HEK293 (cell line): ENCODE measurements at regions not wholly inside any gene's neighbourhood (a gene's known extent, or its start where the extent isn't known, plus 50 kb on each side); places are given as distances from the start of the nearest gene placed in this dataset.

Source experiments
- CTCF ChIA-PET: fragments of 350-600 bp; formaldehyde crosslinking; extraction: SDS; loops from one replicate; lab custom pipeline; 2021; ENCODE audit warnings: antibody characterized with exemption; lab: Yijun Ruan, JAX
- POLR2A ChIA-PET: fragments of 300-600 bp; formaldehyde crosslinking; extraction: SDS; loops from one replicate; lab custom pipeline; 2020; ENCODE audit warnings: antibody characterized with exemption, inconsistent platforms; lab: Yijun Ruan, JAX
- H3K27ac ChIP-seq: fragments of 200-500 bp; sonication (Bioruptor generic); 2 replicates; pipeline ENCODE4 v1.5.1; 2014; ENCODE audit warnings: low read depth, low read length, control low read depth, inconsistent platforms; ENCODE audit errors: extremely low read depth
- H3K36me3 ChIP-seq, 2 experiments: fragments of 200-500 bp in 1 of 2; sonication (Bioruptor generic) in 1 of 2; 1 replicate in 1 of 2; 2 replicates in 1 of 2; pipeline ENCODE4 v1.5.1; 2014 to 2017; ENCODE audit warnings: inconsistent platforms in 2 of 2, low read length in 2 of 2; ENCODE audit not compliant: control insufficient read depth in 2 of 2, insufficient read depth in 1 of 2
- H3K4me1 ChIP-seq: fragments of 200-500 bp; sonication (Bioruptor generic); 2 replicates; pipeline ENCODE4 v1.5.1; 2014; ENCODE audit warnings: mild to moderate bottlenecking, low read length, inconsistent platforms; ENCODE audit not compliant: control insufficient read depth, insufficient read depth
- H3K4me3 ChIP-seq: 2 replicates; pipeline ENCODE4 v1.5.1; 2011; ENCODE audit warnings: low read depth, mild to moderate bottlenecking, control low read depth, low read length, moderate library complexity
- H3K9me3 ChIP-seq: fragments of 200-500 bp; sonication (Bioruptor generic); 2 replicates; pipeline ENCODE4 v1.5.1; 2014; ENCODE audit warnings: low read depth, low read length, inconsistent platforms; ENCODE audit not compliant: control insufficient read depth, insufficient read depth
- GLI2 ChIP-seq: fragments of 450-650 bp; formaldehyde crosslinking; IDR thresholded peaks from 2 replicates; pipeline ENCODE4; 2017; ENCODE audit warnings: missing biosample characterization, missing genetic modification characterization, low read depth, borderline replicate concordance
- MEIS1 ChIP-seq: sonication (generic); formaldehyde crosslinking; IDR thresholded peaks from 2 replicates; pipeline ENCODE4 v1.8.1; 2022; ENCODE audit warnings: missing genetic modification reagents, mild to moderate bottlenecking, borderline replicate concordance
- MZF1 ChIP-seq: fragments of 450-650 bp; formaldehyde crosslinking; IDR thresholded peaks from 2 replicates; pipeline ENCODE4 v1.5.1; 2017; ENCODE audit warnings: missing biosample characterization, missing genetic modification characterization, borderline replicate concordance
- SCRT2 ChIP-seq: fragments of 450-650 bp; formaldehyde crosslinking; IDR thresholded peaks from 2 replicates; pipeline ENCODE4 v1.5.1; 2016; ENCODE audit warnings: missing biosample characterization, missing genetic modification characterization
- TCF7L2 ChIP-seq: IDR thresholded peaks from 2 replicates; pipeline ENCODE4 v1.6.1; 2011; ENCODE audit warnings: low read depth, mild to moderate bottlenecking, inconsistent platforms, low read length, moderate library complexity, borderline replicate concordance
- ZFHX2 ChIP-seq: fragments of 450-650 bp; formaldehyde crosslinking; conservative IDR thresholded peaks from 2 replicates; pipeline ENCODE4 v1.5.1; 2016; ENCODE audit warnings: missing biosample characterization, missing genetic modification characterization
- ZNF114 ChIP-seq: fragments of 450-650 bp; formaldehyde crosslinking; IDR thresholded peaks from 2 replicates; pipeline ENCODE4 v1.5.0; 2017; ENCODE audit warnings: missing biosample characterization, missing genetic modification characterization
- ZNF140 ChIP-seq: fragments of 450-650 bp; formaldehyde crosslinking; IDR thresholded peaks from 2 replicates; pipeline ENCODE4 v1.5.1; 2016; ENCODE audit warnings: missing biosample characterization, missing genetic modification characterization
- ZNF169 ChIP-seq: fragments of 450-650 bp; formaldehyde crosslinking; IDR thresholded peaks from 2 replicates; pipeline ENCODE4 v1.5.1; 2016; ENCODE audit warnings: missing biosample characterization, missing genetic modification characterization
- ZNF175 ChIP-seq: fragments of 450-650 bp; formaldehyde crosslinking; IDR thresholded peaks from 2 replicates; pipeline ENCODE4 v1.5.1; 2016; ENCODE audit warnings: missing biosample characterization, missing genetic modification characterization
- ZNF184 ChIP-seq: fragments of 450-650 bp; IDR thresholded peaks from 2 replicates; pipeline ENCODE4 v1.5.1; 2018; ENCODE audit warnings: missing biosample characterization, mild to moderate bottlenecking, missing genetic modification characterization
- ZNF19 ChIP-seq: fragments of 450-650 bp; formaldehyde crosslinking; IDR thresholded peaks from 2 replicates; pipeline ENCODE4; 2016; ENCODE audit warnings: missing biosample characterization, missing genetic modification characterization, low read depth
- ZNF324 ChIP-seq: fragments of 450-650 bp; formaldehyde crosslinking; IDR thresholded peaks from 2 replicates; pipeline ENCODE4 v1.5.1; 2016; ENCODE audit warnings: missing biosample characterization, missing genetic modification characterization
- ZNF335 ChIP-seq: fragments of 450-650 bp; formaldehyde crosslinking; conservative IDR thresholded peaks from 2 replicates; pipeline ENCODE4 v1.5.1; 2016; ENCODE audit warnings: missing biosample characterization, missing genetic modification characterization
- ZNF48 ChIP-seq: fragments of 450-650 bp; formaldehyde crosslinking; IDR thresholded peaks from 2 replicates; pipeline ENCODE4 v1.5.1; 2016; ENCODE audit warnings: missing biosample characterization, missing genetic modification characterization
- ZNF530 ChIP-seq: fragments of 450-650 bp; formaldehyde crosslinking; IDR thresholded peaks from 2 replicates; pipeline ENCODE4 v1.5.1; 2016; ENCODE audit warnings: low read depth, missing biosample characterization, missing genetic modification characterization
- ZNF558 ChIP-seq: fragments of 450-650 bp; formaldehyde crosslinking; IDR thresholded peaks from 2 replicates; pipeline ENCODE4 v1.5.1; 2016; ENCODE audit warnings: missing biosample characterization, missing genetic modification characterization
- ZNF837 ChIP-seq: fragments of 450-650 bp; formaldehyde crosslinking; IDR thresholded peaks from 2 replicates; pipeline ENCODE4 v1.5.1; 2016; ENCODE audit warnings: missing biosample characterization, missing genetic modification characterization
- ZXDB ChIP-seq: fragments of 450-650 bp; formaldehyde crosslinking; IDR thresholded peaks from 2 replicates; pipeline ENCODE4 v1.5.1; 2016; ENCODE audit warnings: missing biosample characterization, missing genetic modification characterization
- TF ChIP-seq, protein P1 (sequence below): fragments of 450-650 bp; formaldehyde crosslinking; IDR thresholded peaks from 2 replicates; pipeline ENCODE4 v1.5.1; 2017; ENCODE audit warnings: missing biosample characterization, missing genetic modification characterization
- TF ChIP-seq, protein P2 (sequence below): fragments of 450-650 bp; formaldehyde crosslinking; conservative IDR thresholded peaks from 2 replicates; pipeline ENCODE4 v1.5.1; 2016; ENCODE audit warnings: low read depth, missing biosample characterization, missing genetic modification characterization
- TF ChIP-seq, protein P3 (sequence below): fragments of 450-650 bp; formaldehyde crosslinking; IDR thresholded peaks from 2 replicates; pipeline ENCODE4 v1.5.0; 2017; ENCODE audit warnings: missing biosample characterization, missing genetic modification characterization, borderline replicate concordance
- TF ChIP-seq, protein P4 (sequence below): fragments of 450-650 bp; IDR thresholded peaks from 2 replicates; pipeline ENCODE4 v1.5.1; 2018; ENCODE audit warnings: missing biosample characterization, missing genetic modification characterization

DNA sequence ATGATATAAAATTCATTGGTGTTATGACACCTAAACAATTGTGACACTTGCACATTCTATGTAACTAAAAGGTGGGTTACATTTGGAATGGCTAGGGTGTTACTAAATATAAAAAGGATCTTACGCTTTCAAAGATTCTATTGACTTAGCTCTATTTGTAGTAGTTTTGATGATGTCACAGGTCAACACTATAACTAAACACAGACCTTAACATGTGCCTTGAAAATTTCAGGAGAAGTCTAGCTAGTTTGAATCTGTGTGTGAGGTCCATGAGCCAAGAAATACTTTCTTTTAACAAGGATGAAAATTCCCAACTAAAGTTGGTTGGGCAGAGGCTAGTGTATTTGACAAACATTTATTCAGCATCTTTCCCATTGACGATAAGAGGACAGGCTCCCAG, 298.0 kb downstream of the GPAT3 start:
- Histone ChIP-seq H3K27ac (no peak overlapping the region), H3K4me3 (no peak overlapping the region), H3K4me1 (no peaks in the 10 kb centered on the region), H3K9me3 (no peaks in the 10 kb centered on the region), H3K36me3 (no peaks in the 10 kb centered on the region)
- TF ChIP-seq ZNF530 (tag by site-specific recombination) (no peak), ZXDB (tag by site-specific recombination) (no peak), ZNF837 (tag by site-specific recombination) (no peak)
- TF ChIP-seq, protein P1, sequence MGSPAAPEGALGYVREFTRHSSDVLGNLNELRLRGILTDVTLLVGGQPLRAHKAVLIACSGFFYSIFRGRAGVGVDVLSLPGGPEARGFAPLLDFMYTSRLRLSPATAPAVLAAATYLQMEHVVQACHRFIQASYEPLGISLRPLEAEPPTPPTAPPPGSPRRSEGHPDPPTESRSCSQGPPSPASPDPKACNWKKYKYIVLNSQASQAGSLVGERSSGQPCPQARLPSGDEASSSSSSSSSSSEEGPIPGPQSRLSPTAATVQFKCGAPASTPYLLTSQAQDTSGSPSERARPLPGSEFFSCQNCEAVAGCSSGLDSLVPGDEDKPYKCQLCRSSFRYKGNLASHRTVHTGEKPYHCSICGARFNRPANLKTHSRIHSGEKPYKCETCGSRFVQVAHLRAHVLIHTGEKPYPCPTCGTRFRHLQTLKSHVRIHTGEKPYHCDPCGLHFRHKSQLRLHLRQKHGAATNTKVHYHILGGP, result no peak
- ChIA-PET CTCF (interaction anchor here (0.6 kb wide), 1 partner anchor 1219 kb away, joined by 3 read pairs; no protein-coding TSS in a partner anchor), POLR2A (no interaction called here)

DNA sequence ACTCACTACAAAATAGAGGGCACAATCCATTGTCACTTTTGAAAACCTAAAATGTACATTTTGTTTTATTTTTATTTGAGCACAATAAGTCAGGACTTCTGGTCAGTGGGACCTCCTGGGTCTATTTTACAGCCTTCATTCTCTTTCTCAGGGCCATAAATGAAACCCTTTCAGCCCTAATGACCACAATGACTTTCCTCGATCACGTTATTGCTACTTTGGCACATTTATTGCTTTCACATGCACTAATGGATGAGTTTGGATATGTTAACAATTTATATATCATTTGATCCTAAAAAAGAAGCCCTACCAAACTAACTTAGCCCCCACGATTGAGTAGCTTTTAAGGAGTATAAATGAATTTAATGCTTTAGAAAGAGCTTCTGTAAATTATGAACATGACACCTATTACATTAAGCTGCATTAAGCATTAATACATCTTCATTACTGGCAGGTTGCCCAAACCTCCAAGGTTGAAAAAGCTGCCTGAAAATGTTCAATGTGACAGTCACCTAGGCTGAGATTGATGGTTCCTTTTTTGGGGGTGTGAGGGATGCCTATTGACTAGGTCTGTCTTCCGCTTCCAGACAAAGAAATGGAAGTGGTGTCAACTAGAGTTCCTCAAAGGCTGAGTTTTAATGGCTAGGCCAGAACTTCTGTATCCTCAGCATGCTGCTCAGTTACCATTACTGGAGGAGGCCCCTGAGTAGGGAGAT, 296.4 kb downstream of the GPAT3 start:
- Histone ChIP-seq H3K9me3 (no peaks in the 10 kb centered on the region), H3K36me3 (no peaks in the 10 kb centered on the region), H3K27ac (no peak overlapping the region), H3K4me3 (no peak overlapping the region), H3K4me1 (no peaks in the 10 kb centered on the region)
- POLR2A ChIA-PET, result no interaction called here
- TF ChIP-seq ZNF19 (tag by site-specific recombination), result no peak
- TF ChIP-seq GLI2 (tag by site-specific recombination), result no peak
- TF ChIP-seq, protein P2, sequence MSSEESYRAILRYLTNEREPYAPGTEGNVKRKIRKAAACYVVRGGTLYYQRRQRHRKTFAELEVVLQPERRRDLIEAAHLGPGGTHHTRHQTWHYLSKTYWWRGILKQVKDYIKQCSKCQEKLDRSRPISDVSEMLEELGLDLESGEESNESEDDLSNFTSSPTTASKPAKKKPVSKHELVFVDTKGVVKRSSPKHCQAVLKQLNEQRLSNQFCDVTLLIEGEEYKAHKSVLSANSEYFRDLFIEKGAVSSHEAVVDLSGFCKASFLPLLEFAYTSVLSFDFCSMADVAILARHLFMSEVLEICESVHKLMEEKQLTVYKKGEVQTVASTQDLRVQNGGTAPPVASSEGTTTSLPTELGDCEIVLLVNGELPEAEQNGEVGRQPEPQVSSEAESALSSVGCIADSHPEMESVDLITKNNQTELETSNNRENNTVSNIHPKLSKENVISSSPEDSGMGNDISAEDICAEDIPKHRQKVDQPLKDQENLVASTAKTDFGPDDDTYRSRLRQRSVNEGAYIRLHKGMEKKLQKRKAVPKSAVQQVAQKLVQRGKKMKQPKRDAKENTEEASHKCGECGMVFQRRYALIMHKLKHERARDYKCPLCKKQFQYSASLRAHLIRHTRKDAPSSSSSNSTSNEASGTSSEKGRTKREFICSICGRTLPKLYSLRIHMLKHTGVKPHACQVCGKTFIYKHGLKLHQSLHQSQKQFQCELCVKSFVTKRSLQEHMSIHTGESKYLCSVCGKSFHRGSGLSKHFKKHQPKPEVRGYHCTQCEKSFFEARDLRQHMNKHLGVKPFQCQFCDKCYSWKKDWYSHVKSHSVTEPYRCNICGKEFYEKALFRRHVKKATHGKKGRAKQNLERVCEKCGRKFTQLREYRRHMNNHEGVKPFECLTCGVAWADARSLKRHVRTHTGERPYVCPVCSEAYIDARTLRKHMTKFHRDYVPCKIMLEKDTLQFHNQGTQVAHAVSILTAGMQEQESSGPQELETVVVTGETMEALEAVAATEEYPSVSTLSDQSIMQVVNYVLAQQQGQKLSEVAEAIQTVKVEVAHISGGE (tag by site-specific recombination), result no peak
- TF ChIP-seq, protein P3, sequence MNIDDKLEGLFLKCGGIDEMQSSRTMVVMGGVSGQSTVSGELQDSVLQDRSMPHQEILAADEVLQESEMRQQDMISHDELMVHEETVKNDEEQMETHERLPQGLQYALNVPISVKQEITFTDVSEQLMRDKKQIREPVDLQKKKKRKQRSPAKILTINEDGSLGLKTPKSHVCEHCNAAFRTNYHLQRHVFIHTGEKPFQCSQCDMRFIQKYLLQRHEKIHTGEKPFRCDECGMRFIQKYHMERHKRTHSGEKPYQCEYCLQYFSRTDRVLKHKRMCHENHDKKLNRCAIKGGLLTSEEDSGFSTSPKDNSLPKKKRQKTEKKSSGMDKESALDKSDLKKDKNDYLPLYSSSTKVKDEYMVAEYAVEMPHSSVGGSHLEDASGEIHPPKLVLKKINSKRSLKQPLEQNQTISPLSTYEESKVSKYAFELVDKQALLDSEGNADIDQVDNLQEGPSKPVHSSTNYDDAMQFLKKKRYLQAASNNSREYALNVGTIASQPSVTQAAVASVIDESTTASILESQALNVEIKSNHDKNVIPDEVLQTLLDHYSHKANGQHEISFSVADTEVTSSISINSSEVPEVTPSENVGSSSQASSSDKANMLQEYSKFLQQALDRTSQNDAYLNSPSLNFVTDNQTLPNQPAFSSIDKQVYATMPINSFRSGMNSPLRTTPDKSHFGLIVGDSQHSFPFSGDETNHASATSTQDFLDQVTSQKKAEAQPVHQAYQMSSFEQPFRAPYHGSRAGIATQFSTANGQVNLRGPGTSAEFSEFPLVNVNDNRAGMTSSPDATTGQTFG (tag by site-specific recombination), result no peak
- TF ChIP-seq ZNF558, result no peak
- no peak for TF ChIP-seq ZNF169 (tag by site-specific recombination)
- TF ChIP-seq, protein P4, sequence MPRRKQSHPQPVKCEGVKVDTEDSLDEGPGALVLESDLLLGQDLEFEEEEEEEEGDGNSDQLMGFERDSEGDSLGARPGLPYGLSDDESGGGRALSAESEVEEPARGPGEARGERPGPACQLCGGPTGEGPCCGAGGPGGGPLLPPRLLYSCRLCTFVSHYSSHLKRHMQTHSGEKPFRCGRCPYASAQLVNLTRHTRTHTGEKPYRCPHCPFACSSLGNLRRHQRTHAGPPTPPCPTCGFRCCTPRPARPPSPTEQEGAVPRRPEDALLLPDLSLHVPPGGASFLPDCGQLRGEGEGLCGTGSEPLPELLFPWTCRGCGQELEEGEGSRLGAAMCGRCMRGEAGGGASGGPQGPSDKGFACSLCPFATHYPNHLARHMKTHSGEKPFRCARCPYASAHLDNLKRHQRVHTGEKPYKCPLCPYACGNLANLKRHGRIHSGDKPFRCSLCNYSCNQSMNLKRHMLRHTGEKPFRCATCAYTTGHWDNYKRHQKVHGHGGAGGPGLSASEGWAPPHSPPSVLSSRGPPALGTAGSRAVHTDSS, result no peak
- CTCF ChIA-PET, result no interaction called here

DNA sequence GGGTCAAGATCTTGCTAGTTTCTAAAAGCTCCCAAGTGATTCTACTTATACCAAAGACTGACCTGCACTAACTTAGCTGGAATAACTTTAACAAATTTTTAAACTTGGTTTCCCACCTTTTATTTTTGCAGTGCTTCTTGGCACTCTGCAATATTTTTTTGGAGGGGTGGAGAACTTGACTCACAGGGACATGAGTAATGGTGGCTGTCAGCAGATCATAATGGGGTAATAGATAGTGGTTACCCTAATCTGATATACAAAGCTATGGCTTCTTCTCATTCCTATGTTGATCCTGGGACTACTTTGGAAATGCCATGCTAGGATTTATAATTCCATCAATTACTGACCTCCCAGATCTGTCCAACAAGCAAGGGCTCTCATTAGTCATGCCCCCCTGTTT, 295.7 kb downstream of the GPAT3 start:
- H3K4me3 ChIP-seq, result no peak overlapping the region
- CTCF ChIA-PET, result no interaction called here
- TF ChIP-seq ZNF114 (tag by site-specific recombination) (no peak), ZFHX2 (no peak), ZNF140 (tag by site-specific recombination) (no peak), ZNF48 (no peak), ZNF335 (tag by site-specific recombination) (no peak), MZF1 (tag by site-specific recombination) (no peak), GLI2 (tag by site-specific recombination) (no peak), ZNF175 (tag by site-specific recombination) (no peak), MEIS1 (CRISPR knock-in tag) (no peak), ZNF184 (tag by site-specific recombination) (no peak), TCF7L2 (no peak), ZNF324 (no peak), SCRT2 (tag by site-specific recombination) (no peak)

More for the DNA sequence above, 295.7 kb downstream of the GPAT3 start:
- no peaks in the 10 kb centered on the region for H3K9me3 ChIP-seq
- H3K4me1 ChIP-seq, result no peaks in the 10 kb centered on the region
- POLR2A ChIA-PET, result no interaction called here
- no peaks in the 10 kb centered on the region for H3K36me3 ChIP-seq
- no peak overlapping the region for H3K27ac ChIP-seq
